ENCODE measurements at regions not wholly inside any gene's neighbourhood (a gene's known extent, or its start where the extent isn't known, plus 50 kb on each side); places are given as distances from the start of the nearest gene placed in this dataset.

DNA sequence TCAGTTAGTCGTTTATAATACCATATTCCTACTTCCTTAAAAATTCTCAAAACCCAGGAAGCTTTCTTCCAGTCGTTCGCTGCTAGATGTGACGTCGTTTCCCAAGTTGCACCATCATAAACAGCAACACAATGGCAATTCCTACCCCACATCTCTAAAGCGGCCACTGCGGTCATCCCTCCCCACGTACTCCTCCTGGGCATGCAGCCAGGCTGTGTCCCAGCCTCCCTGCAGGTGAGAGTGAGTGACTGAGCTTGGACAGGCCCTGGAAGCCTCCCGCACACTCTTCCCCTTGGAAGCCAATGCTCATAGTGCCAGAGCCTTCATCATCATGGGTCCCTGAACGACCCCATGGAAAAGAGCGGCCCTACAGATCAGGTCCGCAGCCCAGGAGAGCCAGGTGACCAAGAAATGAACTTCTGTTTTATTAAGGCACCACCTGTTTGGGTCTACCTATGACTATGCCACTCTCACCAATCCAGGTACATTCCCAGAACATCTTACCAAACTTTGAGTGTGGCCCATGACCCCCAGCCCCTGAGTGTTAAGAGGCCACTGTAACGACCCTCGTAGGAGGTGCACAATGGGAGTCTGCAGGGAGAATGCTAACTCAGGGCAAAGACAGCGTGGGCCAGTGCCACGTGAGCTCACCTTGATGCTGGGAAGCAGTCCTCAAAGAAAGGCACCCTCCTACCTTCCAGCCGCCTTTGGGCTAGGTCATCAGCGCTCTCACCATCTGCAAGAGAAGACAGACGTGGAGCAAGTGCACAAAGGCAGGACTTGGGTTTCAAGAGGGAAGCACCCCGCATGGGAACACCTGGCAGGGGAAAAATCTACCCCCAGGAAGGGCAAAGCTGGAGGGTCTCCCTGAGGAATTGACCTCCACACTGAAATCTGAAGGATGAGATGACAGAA is 74.7 kb upstream of the RAB6C start:
- TF ChIP-seq, protein P1, sequence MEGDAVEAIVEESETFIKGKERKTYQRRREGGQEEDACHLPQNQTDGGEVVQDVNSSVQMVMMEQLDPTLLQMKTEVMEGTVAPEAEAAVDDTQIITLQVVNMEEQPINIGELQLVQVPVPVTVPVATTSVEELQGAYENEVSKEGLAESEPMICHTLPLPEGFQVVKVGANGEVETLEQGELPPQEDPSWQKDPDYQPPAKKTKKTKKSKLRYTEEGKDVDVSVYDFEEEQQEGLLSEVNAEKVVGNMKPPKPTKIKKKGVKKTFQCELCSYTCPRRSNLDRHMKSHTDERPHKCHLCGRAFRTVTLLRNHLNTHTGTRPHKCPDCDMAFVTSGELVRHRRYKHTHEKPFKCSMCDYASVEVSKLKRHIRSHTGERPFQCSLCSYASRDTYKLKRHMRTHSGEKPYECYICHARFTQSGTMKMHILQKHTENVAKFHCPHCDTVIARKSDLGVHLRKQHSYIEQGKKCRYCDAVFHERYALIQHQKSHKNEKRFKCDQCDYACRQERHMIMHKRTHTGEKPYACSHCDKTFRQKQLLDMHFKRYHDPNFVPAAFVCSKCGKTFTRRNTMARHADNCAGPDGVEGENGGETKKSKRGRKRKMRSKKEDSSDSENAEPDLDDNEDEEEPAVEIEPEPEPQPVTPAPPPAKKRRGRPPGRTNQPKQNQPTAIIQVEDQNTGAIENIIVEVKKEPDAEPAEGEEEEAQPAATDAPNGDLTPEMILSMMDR (IDR thresholded peaks at IDR 0.05) = no peak
- no peak for TF ChIP-seq POLR2AphosphoS5 (IDR thresholded peaks at IDR 0.05)

Data from prostate gland (tissue), 2 donors.